Endothelial cell of umbilical vein (primary cell): ENCODE measurements at regions not wholly inside any gene's neighbourhood (a gene's known extent, or its start where the extent isn't known, plus 50 kb on each side); places are given as distances from the start of the nearest gene placed in this dataset.

Experiments
- BruUV-seq: library from RNA; stranded (reverse); fragments of 400-500 nt; replicated peaks from 2 replicates; lab custom pipeline; 2021; lab: Mats Ljungman, UMichigan
- CTCF ChIA-PET: fragments of 300-600, 350-600 bp; sonication (Branson Sonifier 250); formaldehyde crosslinking; loops from one replicate; lab custom pipeline; 2021; ENCODE audit warnings: antibody characterized with exemption, inconsistent platforms; lab: Charles Lee
- POLR2A ChIA-PET: fragments of 300-600, 350-600 bp; sonication (Branson Sonifier 250); formaldehyde crosslinking; loops from one replicate; lab custom pipeline; 2021; ENCODE audit warnings: antibody characterized with exemption, inconsistent platforms; lab: Charles Lee
- DNase-seq: peaks from one replicate; pipeline ENCODE4 v3.0.0-alpha.2; 2011; ENCODE audit warnings: low read depth, low spot score
- FAIRE-seq: peaks from 2 replicates; lab custom pipeline; 2011; peaks lifted over from hg19 to GRCh38; lab: Jason Lieb, UNC
- H2AFZ ChIP-seq: 2 replicates; pipeline ENCODE4 v1.6.0; 2012; ENCODE audit warnings: low read depth, low read length, control low read depth, inconsistent platforms
- H3K27ac ChIP-seq: 2 replicates; pipeline ENCODE4 v1.5.1; 2011; ENCODE audit warnings: low read depth, mild to moderate bottlenecking, control low read depth, low read length, moderate library complexity; ENCODE audit not compliant: insufficient read depth
- H3K27me3 ChIP-seq, 2 experiments: 2 replicates each; pipeline versions ENCODE4 v1.6.0 to v1.6.1; 2011; ENCODE audit warnings: low read length in 2 of 2, mixed read lengths in 1 of 2; ENCODE audit not compliant: control insufficient read depth in 2 of 2, insufficient read depth in 2 of 2
- H3K36me3 ChIP-seq, 2 experiments: 2 replicates in 1 of 2; 3 replicates in 1 of 2; pipeline ENCODE4 v1.5.1; 2011; ENCODE audit warnings: low read length in 2 of 2, mild to moderate bottlenecking in 1 of 2, moderate library complexity in 1 of 2; ENCODE audit not compliant: control insufficient read depth in 2 of 2, insufficient read depth in 2 of 2; ENCODE audit errors: extremely low read depth in 1 of 2
- H3K4me1 ChIP-seq: 3 replicates; pipeline ENCODE4 v1.5.1; 2011; ENCODE audit warnings: mild to moderate bottlenecking, low read length; ENCODE audit not compliant: control insufficient read depth, insufficient read depth; ENCODE audit errors: extremely low read depth
- H3K4me2 ChIP-seq: 2 replicates; pipeline ENCODE4 v1.6.1; 2011; ENCODE audit warnings: low read length, control low read depth, mixed read lengths; ENCODE audit not compliant: insufficient read depth
- H3K4me3 ChIP-seq, 3 experiments: fragments of 200-600 bp in 1 of 3; sonication (generic), shearing (Covaris generic) in 1 of 3; replicated peaks in 1 of 3; 2 replicates each; pipeline ENCODE4 v1.5.1; 2011 to 2016; ENCODE audit warnings: control low read depth in 3 of 3, low read length in 3 of 3, mild to moderate bottlenecking in 2 of 3, inconsistent platforms in 1 of 3, low read depth in 1 of 3, moderate library complexity in 1 of 3; ENCODE audit not compliant: insufficient read depth in 1 of 3
- H3K79me2 ChIP-seq: 2 replicates; pipeline ENCODE4 v1.6.0; 2012; ENCODE audit warnings: low read length, inconsistent platforms; ENCODE audit not compliant: control insufficient read depth, insufficient read depth
- H3K9ac ChIP-seq: replicated peaks from 2 replicates; pipeline ENCODE3; 2011; ENCODE audit warnings: low read length, control low read depth; ENCODE audit not compliant: insufficient read depth; ENCODE audit errors: extremely low read depth
- H3K9me1 ChIP-seq: replicated peaks from 3 replicates; pipeline ENCODE4 v1.6.0; 2011; ENCODE audit warnings: mild to moderate bottlenecking, low read length; ENCODE audit not compliant: control insufficient read depth, insufficient read depth; ENCODE audit errors: extremely low read depth
- H3K9me3 ChIP-seq: replicated peaks from 2 replicates; pipeline ENCODE4 v1.5.1; 2012; ENCODE audit warnings: low read length, inconsistent platforms; ENCODE audit not compliant: control insufficient read depth, insufficient read depth
- H4K20me1 ChIP-seq: replicated peaks from 2 replicates; pipeline ENCODE3; 2011; ENCODE audit warnings: mild to moderate bottlenecking, low read length; ENCODE audit not compliant: control insufficient read depth, insufficient read depth; ENCODE audit errors: extremely low read depth
- CTCF ChIP-seq, 2 donors: IDR thresholded peaks; 1 replicate in 1 of 2; 2 replicates in 1 of 2; pipeline ENCODE4 v1.5.1; 2011; ENCODE audit warnings: low read length in 2 of 2, mild to moderate bottlenecking in 2 of 2, moderate library complexity in 2 of 2, control low read depth in 1 of 2, inconsistent platforms in 1 of 2, low read depth in 1 of 2; ENCODE audit not compliant: insufficient read depth in 1 of 2; ENCODE audit errors: extremely low read depth in 1 of 2
- EZH2 ChIP-seq: IDR thresholded peaks from 2 replicates; pipeline ENCODE4 v1.6.1; 2012; ENCODE audit warnings: borderline replicate concordance, low read depth, mild to moderate bottlenecking, moderate library complexity, low read length, inconsistent platforms; ENCODE audit not compliant: severe bottlenecking
- FOS ChIP-seq: IDR thresholded peaks from 2 replicates; pipeline ENCODE4 v1.6.1; 2011; ENCODE audit warnings: mild to moderate bottlenecking, low read length, moderate library complexity, borderline replicate concordance; ENCODE audit not compliant: insufficient read depth
- GATA2 ChIP-seq: IDR thresholded peaks from 2 replicates; pipeline ENCODE4 v1.7.0; 2011; ENCODE audit warnings: low read depth, mild to moderate bottlenecking, moderate library complexity, mixed read lengths, low read length; ENCODE audit not compliant: insufficient read length, insufficient read depth
- JUN ChIP-seq: IDR thresholded peaks from 2 replicates; pipeline ENCODE4 v1.6.1; 2011; ENCODE audit warnings: borderline replicate concordance, low read depth; ENCODE audit not compliant: insufficient read length, insufficient read depth
- MAX ChIP-seq: IDR thresholded peaks from 2 replicates; pipeline ENCODE4 v1.6.1; 2011; ENCODE audit not compliant: insufficient read depth, insufficient read length
- MYC ChIP-seq: IDR thresholded peaks from one replicate; pipeline ENCODE4 v1.6.1; 2011; ENCODE audit warnings: mild to moderate bottlenecking, low read depth, low read length
- POLR2A ChIP-seq: IDR thresholded peaks from 2 replicates; pipeline ENCODE4 v1.6.1; 2012; ENCODE audit warnings: low read depth, mild to moderate bottlenecking, control low read depth, low read length
- POLR2AphosphoS5 ChIP-seq: IDR thresholded peaks from 2 replicates; pipeline ENCODE4 v1.6.1; 2012; ENCODE audit warnings: low read depth, mild to moderate bottlenecking, control low read depth, low read length, moderate library complexity; ENCODE audit not compliant: insufficient read depth
- dilution Hi-C: fragments of 300-500 bp; cut with MboI; formaldehyde crosslinking; loops from one replicate; pipeline ENCODE4 v1.15.0; 2019; ENCODE audit warnings: low sequenced_read_pairs; ENCODE audit not compliant: extremely low pct_ligation_motif_present
- intact Hi-C: fragments of 100-400 bp; cut with micrococcal nuclease; formaldehyde crosslinking; loops from one replicate; pipeline ENCODE4 v1.10.0; 2022

DNA sequence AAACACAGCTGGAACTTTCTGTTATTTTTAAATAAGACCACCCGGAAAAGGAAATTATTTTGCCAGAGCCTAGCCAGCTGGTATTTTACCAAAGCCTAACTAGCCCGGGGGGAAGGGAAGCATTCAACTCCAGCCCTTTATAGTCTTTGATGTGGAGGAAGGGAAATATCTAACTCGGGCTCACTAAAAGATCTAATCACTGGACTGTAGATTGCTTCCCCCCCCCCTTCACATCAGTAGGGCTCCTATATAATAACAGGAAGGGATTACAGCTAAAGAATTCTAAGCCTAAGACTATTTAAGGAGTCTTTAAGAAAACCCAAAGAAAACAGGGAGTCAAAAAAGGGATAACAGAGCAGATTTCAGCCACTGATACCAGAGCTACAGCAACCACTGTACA lies 431.1 kb downstream of the KCNH5 start:
- H3K27me3 ChIP-seq: no peaks in the 10 kb centered on the region
- no peaks in the 10 kb centered on the region for H3K36me3 ChIP-seq
- H4K20me1 ChIP-seq: no peaks in the 10 kb centered on the region
- no peak for FAIRE-seq
- no peak overlapping the region for H3K27ac ChIP-seq
- intact Hi-C loops (no loop called here), dilution Hi-C loops (no loop called here)
- H3K4me2 ChIP-seq: no peak overlapping the region
- no peaks in the 10 kb centered on the region for H3K4me1 ChIP-seq
- no peaks in the 10 kb centered on the region for H3K9me1 ChIP-seq
- H3K9ac ChIP-seq: no peak overlapping the region
- TF ChIP-seq POLR2AphosphoS5 (no peak), EZH2 (no peak), GATA2 (no peak), CTCF (IDR thresholded peaks at IDR 0.05; ENCODE audit: extremely low read depth in 1 of 2, insufficient read depth in 1 of 2, low read depth in 1 of 2, low read length in 2 of 2) (no peak), MYC (no peak), MAX (no peak), POLR2A (no peak), JUN (no peak), FOS (no peak)
- POLR2A ChIA-PET: no interaction called here
- no peak overlapping the region for H2AFZ ChIP-seq
- CTCF ChIA-PET: no interaction called here
- no peaks in the 10 kb centered on the region for H3K9me3 ChIP-seq
- no TSS peak for BruUV-seq
- no peaks in the 10 kb centered on the region for H3K79me2 ChIP-seq
- no peak for DNase-seq
- H3K4me3 ChIP-seq: no peak overlapping the region
